H1 (cell line): ENCODE measurements at regions not wholly inside any gene's neighbourhood (a gene's known extent, or its start where the extent isn't known, plus 50 kb on each side); places are given as distances from the start of the nearest gene placed in this dataset.
"Not testable (repeated sequence)": the region's sequence is repeated elsewhere in the genome, so short reads cannot be mapped to it uniquely, and the experiment has no call there.

ENCODE experiments used
- CTCF ChIA-PET: fragments of 300-600 bp; sonication (Branson Sonifier 250); formaldehyde crosslinking; loops from one replicate; lab custom pipeline; 2021; ENCODE audit not compliant: partially characterized antibody; lab: Charles Lee
- POLR2A ChIA-PET: fragments of 300-600 bp; sonication (Branson Sonifier 250); formaldehyde crosslinking; loops from one replicate; lab custom pipeline; 2021; ENCODE audit warnings: inconsistent platforms; ENCODE audit not compliant: partially characterized antibody; lab: Charles Lee
- DNase-seq, 2 experiments: peaks; one replicate each; pipeline versions ENCODE4 v3.0.0 to v3.0.0-alpha.2; 2010 to 2022; ENCODE audit warnings: low spot score in 2 of 2, low read depth in 1 of 2, mixed read lengths in 1 of 2
- FAIRE-seq: peaks from 2 replicates; lab custom pipeline; 2011; peaks lifted over from hg19 to GRCh38; lab: Jason Lieb, UNC
- H2AFZ ChIP-seq: 2 replicates; pipeline ENCODE4 v1.8.1; 2012; ENCODE audit warnings: low read length, inconsistent platforms
- H2AK5ac ChIP-seq: 2 replicates; pipeline ENCODE4 v1.6.1; 2013; ENCODE audit warnings: low read depth, low read length
- H2BK120ac ChIP-seq: replicated peaks from 2 replicates; pipeline ENCODE3; 2013; ENCODE audit warnings: low read depth, low read length, inconsistent platforms
- H2BK12ac ChIP-seq: 2 replicates; pipeline ENCODE4 v1.6.1; 2013; ENCODE audit warnings: low read depth, low read length
- H2BK15ac ChIP-seq: 2 replicates; pipeline ENCODE4 v1.6.1; 2013; ENCODE audit warnings: low read length
- H2BK20ac ChIP-seq: 2 replicates; pipeline ENCODE4 v1.6.1; 2013; ENCODE audit warnings: low read length
- H2BK5ac ChIP-seq: 2 replicates; pipeline ENCODE4 v1.6.1; 2013; ENCODE audit warnings: low read depth, low read length
- H3K14ac ChIP-seq: 2 replicates; pipeline ENCODE4 v1.6.1; 2013; ENCODE audit warnings: inconsistent platforms; ENCODE audit not compliant: insufficient read length
- H3K18ac ChIP-seq: 2 replicates; pipeline ENCODE4 v1.6.1; 2013; ENCODE audit warnings: low read length; ENCODE audit errors: extremely low read depth
- H3K23ac ChIP-seq: 2 replicates; pipeline ENCODE4 v1.6.1; 2013; ENCODE audit warnings: inconsistent platforms; ENCODE audit not compliant: insufficient read length
- H3K23me2 ChIP-seq: 2 replicates; pipeline ENCODE4 v1.6.1; 2013; ENCODE audit warnings: low read depth, low read length
- H3K27ac ChIP-seq: 2 replicates; pipeline ENCODE4 v1.6.1; 2011; ENCODE audit warnings: low read depth, low read length, inconsistent platforms
- H3K27me3 ChIP-seq, 4 experiments: replicated peaks in 1 of 4; 1 replicate in 1 of 4; 2 replicates in 3 of 4; pipeline versions ENCODE4 v1.6.1 to v1.8.1; 2011 to 2013; ENCODE audit warnings: low read length in 3 of 4, mild to moderate bottlenecking in 3 of 4, inconsistent platforms in 2 of 4, mixed read lengths in 2 of 4, moderate library complexity in 1 of 4; ENCODE audit not compliant: control insufficient read depth in 3 of 4, insufficient read depth in 3 of 4; ENCODE audit errors: extremely low read depth in 1 of 4
- H3K36me3 ChIP-seq, 4 experiments: 2 replicates each; pipeline versions ENCODE4 v1.6.1 to v1.8.1; 2011 to 2013; ENCODE audit warnings: mild to moderate bottlenecking in 4 of 4, low read length in 3 of 4, moderate library complexity in 2 of 4, control low read depth in 1 of 4, inconsistent platforms in 1 of 4; ENCODE audit not compliant: insufficient read depth in 4 of 4, control insufficient read depth in 2 of 4
- H3K4ac ChIP-seq: replicated peaks from 2 replicates; pipeline ENCODE3; 2013; ENCODE audit warnings: low read length, low read depth, mixed read lengths, inconsistent platforms; ENCODE audit not compliant: insufficient read length
- H3K4me1 ChIP-seq, 4 experiments: replicated peaks in 1 of 4; 1 replicate in 1 of 4; 2 replicates in 3 of 4; pipeline versions ENCODE4 v1.6.1 to v1.8.1; 2011 to 2013; ENCODE audit warnings: low read length in 3 of 4, inconsistent platforms in 2 of 4, mixed read lengths in 1 of 4; ENCODE audit not compliant: insufficient read depth in 4 of 4, control insufficient read depth in 3 of 4
- H3K4me2 ChIP-seq, 2 experiments: 2 replicates each; pipeline versions ENCODE4 v1.6.1 to v1.8.1; 2011 to 2013; ENCODE audit warnings: low read depth in 2 of 2, low read length in 2 of 2, control low read depth in 1 of 2, inconsistent platforms in 1 of 2, mild to moderate bottlenecking in 1 of 2; ENCODE audit not compliant: insufficient read depth in 1 of 2
- H3K4me3 ChIP-seq, 4 experiments: fragments of 200-600, 300-600 bp in 1 of 4; sonication (generic), shearing (Covaris generic), sonication (Bioruptor Twin) in 1 of 4; 2 replicates each; pipeline versions ENCODE4 v1.5.1 to v1.8.1; 2011 to 2016; ENCODE audit warnings: low read length in 4 of 4, low read depth in 3 of 4, control low read depth in 2 of 4, inconsistent platforms in 2 of 4, mild to moderate bottlenecking in 2 of 4, mixed read lengths in 1 of 4, moderate library complexity in 1 of 4; ENCODE audit not compliant: insufficient read depth in 2 of 4; ENCODE audit errors: extremely low read depth in 1 of 4
- H3K56ac ChIP-seq: replicated peaks from 2 replicates; pipeline ENCODE3; 2013; ENCODE audit warnings: low read depth, mild to moderate bottlenecking, mixed read lengths, low read length, inconsistent platforms; ENCODE audit not compliant: insufficient read length
- H3K79me1 ChIP-seq: 2 replicates; pipeline ENCODE4 v1.6.1; 2013; ENCODE audit warnings: low read depth, low read length, control low read depth
- H3K79me2 ChIP-seq, 2 experiments: 2 replicates each; pipeline versions ENCODE4 v1.6.1 to v1.8.1; 2012 to 2013; ENCODE audit warnings: low read length in 2 of 2, mild to moderate bottlenecking in 2 of 2, inconsistent platforms in 1 of 2; ENCODE audit not compliant: insufficient read depth in 2 of 2, control insufficient read depth in 1 of 2
- H3K9ac ChIP-seq, 4 experiments: replicated peaks in 1 of 4; 1 replicate in 1 of 4; 2 replicates in 3 of 4; pipeline versions ENCODE4 v1.6.1 to v1.8.1; 2011 to 2013; ENCODE audit warnings: low read depth in 3 of 4, low read length in 3 of 4, control low read depth in 2 of 4, mild to moderate bottlenecking in 2 of 4, moderate library complexity in 2 of 4, inconsistent platforms in 1 of 4; ENCODE audit errors: extremely low read depth in 1 of 4
- H3K9me3 ChIP-seq, 2 experiments: 2 replicates each; pipeline versions ENCODE4 v1.6.1 to v1.8.1; 2012 to 2013; ENCODE audit warnings: mild to moderate bottlenecking in 2 of 2, moderate library complexity in 2 of 2, control low read depth in 1 of 2, inconsistent platforms in 1 of 2, low read depth in 1 of 2, low read length in 1 of 2, mixed read lengths in 1 of 2; ENCODE audit not compliant: insufficient read depth in 2 of 2
- H4K20me1 ChIP-seq, 2 experiments: replicated peaks in 1 of 2; 2 replicates each; pipeline versions ENCODE3 to v1.8.1; 2011 to 2013; ENCODE audit warnings: inconsistent platforms in 2 of 2, low read length in 2 of 2, mild to moderate bottlenecking in 1 of 2; ENCODE audit not compliant: insufficient read depth in 2 of 2, control insufficient read depth in 1 of 2
- H4K5ac ChIP-seq: 2 replicates; pipeline ENCODE4 v1.6.1; 2013; ENCODE audit warnings: low read length, low read depth, mixed read lengths, inconsistent platforms; ENCODE audit not compliant: insufficient read length
- H4K8ac ChIP-seq: 2 replicates; pipeline ENCODE4 v1.8.0; 2013; ENCODE audit warnings: mild to moderate bottlenecking, moderate library complexity, low read length, inconsistent platforms; ENCODE audit not compliant: insufficient read depth; ENCODE audit errors: extremely low read depth
- H4K91ac ChIP-seq: replicated peaks from 2 replicates; pipeline ENCODE3; 2013; ENCODE audit warnings: low read length, mixed read lengths, inconsistent platforms; ENCODE audit not compliant: insufficient read length
- WGBS, 2 experiments: shearing (Covaris generic) in 1 of 2; methylation state at CpG; one replicate each; pipeline versions ENCODE4 v1.1.6 to v1.1.7; 2013 to 2015; ENCODE audit warnings: low lambda C conversion rate in 2 of 2, mixed read lengths in 2 of 2, inconsistent platforms in 1 of 2, low coverage in 1 of 2, missing lambda C conversion rate in 1 of 2; ENCODE audit not compliant: insufficient replicate concordance in 2 of 2, insufficient coverage in 1 of 2, insufficient read length in 1 of 2; ENCODE audit errors: extremely low coverage in 1 of 2, missing lambda C conversion rate in 1 of 2; 5-methylcytosine and 5-hydroxymethylcytosine counted together

DNA sequence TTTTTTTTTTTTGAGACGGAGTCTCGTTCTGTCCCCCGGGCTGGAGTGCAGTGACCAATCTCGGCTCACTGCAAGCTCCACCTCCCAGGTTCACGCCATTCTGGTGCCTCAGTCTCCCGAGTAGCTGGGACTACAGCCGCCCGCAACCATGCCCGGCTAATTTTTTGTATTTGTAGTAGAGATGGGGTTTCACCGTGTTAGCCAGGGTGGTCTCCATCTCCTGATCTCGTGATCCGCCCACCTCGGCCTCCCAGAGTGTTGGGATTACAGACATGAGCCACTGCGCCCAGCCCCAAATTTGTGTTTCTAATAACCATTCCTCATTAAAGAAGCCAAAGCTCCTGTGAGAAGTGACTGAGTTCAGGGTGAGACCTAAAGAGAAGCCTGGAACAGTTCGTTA is 1906.9 kb downstream of the PCDH9 start:
- H2BK5ac ChIP-seq, H3K14ac ChIP-seq, H3K27ac ChIP-seq, H3K4ac ChIP-seq, POLR2A ChIA-PET, H3K4me1 ChIP-seq, H3K4me2 ChIP-seq, H2AFZ ChIP-seq, H4K5ac ChIP-seq, H2BK120ac ChIP-seq, H2BK15ac ChIP-seq, H3K18ac ChIP-seq, H3K79me1 ChIP-seq, H3K4me3 ChIP-seq, FAIRE-seq, H3K36me3 ChIP-seq, DNase-seq, H2BK20ac ChIP-seq, H3K23ac ChIP-seq, H3K79me2 ChIP-seq, H2BK12ac ChIP-seq, H2AK5ac ChIP-seq, H3K23me2 ChIP-seq, H4K91ac ChIP-seq, H3K9ac ChIP-seq, H3K56ac ChIP-seq, H4K8ac ChIP-seq, H3K27me3 ChIP-seq, H4K20me1 ChIP-seq, H3K9me3 ChIP-seq: not testable (repeated sequence)
- WGBS, 2 experiments = 95% methylated on average over 14 of the region's 15 CpGs; no CpG with 5 or more reads in 1 of the 2 experiments
- CTCF ChIA-PET = interaction anchor here (1.2 kb wide), 1 partner anchor 43 kb away, joined by 4 read pairs; no protein-coding TSS in a partner anchor

DNA sequence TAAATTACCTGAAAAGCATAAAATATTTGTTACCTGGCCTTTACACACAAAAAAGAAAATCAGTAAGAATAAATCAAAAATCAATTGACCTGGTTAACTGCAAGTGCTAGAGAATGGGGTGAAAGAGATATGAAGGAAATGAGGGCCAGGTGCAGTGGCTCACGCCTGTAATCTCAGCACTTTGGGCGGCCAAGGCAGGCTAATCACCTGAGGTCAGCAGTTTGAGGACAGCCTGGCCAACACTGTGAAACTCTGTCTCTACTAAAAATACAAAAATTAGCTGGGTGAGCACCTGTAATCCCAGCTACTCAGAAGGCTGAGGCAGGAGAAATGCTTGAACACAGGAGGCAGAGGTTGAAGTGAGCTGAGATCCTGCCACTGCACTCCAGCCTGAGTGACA is 1908.7 kb downstream of the PCDH9 start:
- H3K79me1 ChIP-seq, H3K4me3 ChIP-seq, H2BK5ac ChIP-seq, H2BK12ac ChIP-seq, H3K9ac ChIP-seq, H2BK120ac ChIP-seq, H3K27me3 ChIP-seq, FAIRE-seq, DNase-seq, H4K91ac ChIP-seq, H2BK15ac ChIP-seq, H3K9me3 ChIP-seq, H4K20me1 ChIP-seq, H3K14ac ChIP-seq, H2AK5ac ChIP-seq, H2AFZ ChIP-seq, POLR2A ChIA-PET, H3K4me2 ChIP-seq, H4K8ac ChIP-seq, H3K23me2 ChIP-seq, H3K56ac ChIP-seq, H3K36me3 ChIP-seq, H3K23ac ChIP-seq, H3K18ac ChIP-seq, H3K4me1 ChIP-seq, H3K4ac ChIP-seq, H3K27ac ChIP-seq, H4K5ac ChIP-seq, H3K79me2 ChIP-seq, H2BK20ac ChIP-seq: not testable (repeated sequence)
- 92% methylated on average over 2 of the region's 2 CpGs; no CpG with 5 or more reads in 1 of the 2 experiments for WGBS, 2 experiments
- CTCF ChIA-PET = interaction anchor here (0.6 to 1.6 kb wide), 3 partner anchors 11 to 253 kb away, joined by 3 read pairs; no protein-coding TSS in a partner anchor
